GM23338 (cell line): ENCODE measurements at regions not wholly inside any gene's neighbourhood (a gene's known extent, or its start where the extent isn't known, plus 50 kb on each side); places are given as distances from the start of the nearest gene placed in this dataset.

Source experiments
- ATAC-seq: fragments of 200-7000 bp; cut with Tn5 transposase; 3 replicates; pipeline ENCODE4 v1.9.1; 2020
- DNase-seq: peaks from one replicate; pipeline ENCODE4 v3.0.0-alpha.2; 2015; ENCODE audit warnings: low spot score
- H2AFZ ChIP-seq: fragments of 200-600 bp; sonication (generic); 2 replicates; pipeline ENCODE4 v1.8.0; 2016; ENCODE audit warnings: antibody characterized with exemption, mild to moderate bottlenecking, moderate library complexity
- H3F3A ChIP-seq: fragments of 200-600 bp; sonication (generic); replicated peaks from 2 replicates; pipeline ENCODE4 v1.8.0; 2017; ENCODE audit warnings: antibody characterized with exemption, mixed run types, low read depth
- H3K27ac ChIP-seq: fragments of 200-600 bp; sonication (generic); 2 replicates; pipeline ENCODE4 v1.6.1; 2016; ENCODE audit warnings: low read depth
- H3K27me3 ChIP-seq: fragments of 200-600 bp; sonication (generic); 2 replicates; pipeline ENCODE4 v1.8.0; 2016; ENCODE audit warnings: mild to moderate bottlenecking, mixed run types, moderate library complexity; ENCODE audit not compliant: insufficient read depth
- H3K36me3 ChIP-seq: fragments of 200-600 bp; sonication (generic); 2 replicates; pipeline ENCODE4 v1.8.0; 2016; ENCODE audit warnings: mild to moderate bottlenecking; ENCODE audit not compliant: insufficient read depth
- H3K4me1 ChIP-seq: fragments of 200-600 bp; sonication (generic); 2 replicates; pipeline ENCODE4 v1.8.0; 2016; ENCODE audit warnings: mild to moderate bottlenecking, moderate library complexity; ENCODE audit not compliant: insufficient read depth
- H3K4me2 ChIP-seq: fragments of 200-600 bp; sonication (generic); 2 replicates; pipeline ENCODE4 v1.7.1; 2017; ENCODE audit warnings: mixed run types
- H3K4me3 ChIP-seq: fragments of 200-600 bp; sonication (generic); 2 replicates; pipeline ENCODE4 v1.6.1; 2016; ENCODE audit warnings: mixed run types
- H3K79me2 ChIP-seq: fragments of 200-600 bp; sonication (generic); replicated peaks from 2 replicates; pipeline ENCODE4 v1.8.0; 2017; ENCODE audit warnings: mild to moderate bottlenecking; ENCODE audit not compliant: insufficient read depth
- H3K9me2 ChIP-seq: fragments of 200-600 bp; sonication (generic); 2 replicates; pipeline ENCODE4 v1.8.0; 2017; ENCODE audit not compliant: insufficient read depth
- H4K20me1 ChIP-seq: fragments of 200-600 bp; sonication (generic); replicated peaks from 2 replicates; pipeline ENCODE4 v1.8.0; 2017; ENCODE audit warnings: mild to moderate bottlenecking; ENCODE audit not compliant: insufficient read depth
- H3K27ac Mint-ChIP-seq: 2 replicates; pipeline ENCODE4 v1.8.0; 2020; ENCODE audit warnings: inconsistent platforms, mild to moderate bottlenecking, moderate library complexity, mixed read lengths
- H3K27me3 Mint-ChIP-seq: 3 replicates; pipeline ENCODE4 v1.8.0; 2022; ENCODE audit warnings: low read depth, mild to moderate bottlenecking, moderate library complexity, mixed read lengths, inconsistent platforms; ENCODE audit not compliant: insufficient read depth, poor library complexity
- H3K36me3 Mint-ChIP-seq: 3 replicates; pipeline ENCODE4 v1.8.0; 2021; ENCODE audit warnings: low read depth, mild to moderate bottlenecking, inconsistent platforms, moderate library complexity, mixed read lengths
- H3K4me1 Mint-ChIP-seq: 3 replicates; pipeline ENCODE4 v1.8.0; 2020; ENCODE audit warnings: mild to moderate bottlenecking, inconsistent platforms, mixed read lengths
- H3K4me3 Mint-ChIP-seq: 3 replicates; pipeline ENCODE4 v1.8.0; 2021; ENCODE audit warnings: moderate library complexity, mild to moderate bottlenecking, inconsistent platforms, mixed read lengths
- H3K9me3 Mint-ChIP-seq: 3 replicates; pipeline ENCODE4 v1.8.0; 2020; ENCODE audit warnings: moderate library complexity, mild to moderate bottlenecking, inconsistent platforms, mixed read lengths
- CREB1 ChIP-seq: fragments of 250-450 bp; sonication (Bioruptor Pico); IDR thresholded peaks from 2 replicates; pipeline ENCODE4 v1.5.0; 2020; ENCODE audit warnings: low read depth, mild to moderate bottlenecking, moderate library complexity
- ETS1 ChIP-seq: IDR thresholded peaks from 2 replicates; pipeline ENCODE4 v1.6.1; 2016; ENCODE audit warnings: antibody characterized with exemption
- EZH2phosphoT487 ChIP-seq: fragments of 200-600 bp; sonication (generic); IDR thresholded peaks from one replicate; pipeline ENCODE4 v1.8.1; 2018; ENCODE audit warnings: antibody characterized with exemption; ENCODE audit not compliant: unreplicated experiment
- JUNB ChIP-seq: IDR thresholded peaks from one replicate; pipeline ENCODE4 v1.6.1; 2016; ENCODE audit warnings: antibody characterized with exemption; ENCODE audit not compliant: unreplicated experiment
- NANOG ChIP-seq: IDR thresholded peaks from 2 replicates; pipeline ENCODE4 v1.6.1; 2016; ENCODE audit warnings: antibody characterized with exemption, borderline replicate concordance
- REST ChIP-seq: IDR thresholded peaks from one replicate; pipeline ENCODE4 v1.6.1; 2018; ENCODE audit warnings: antibody characterized with exemption; ENCODE audit not compliant: unreplicated experiment
- STAT1 ChIP-seq: IDR thresholded peaks from one replicate; pipeline ENCODE4 v1.6.1; 2016; ENCODE audit warnings: antibody characterized with exemption; ENCODE audit not compliant: unreplicated experiment
- ZNF114 ChIP-seq: fragments of 250-450 bp; sonication (Bioruptor Pico); IDR thresholded peaks from 2 replicates; pipeline ENCODE4 v1.5.0; 2020; ENCODE audit warnings: mild to moderate bottlenecking, moderate library complexity
- ZNF331 ChIP-seq: fragments of 250-450 bp; sonication (Bioruptor Pico); IDR thresholded peaks from 2 replicates; pipeline ENCODE4 v1.5.0; 2020; ENCODE audit warnings: low read depth, mild to moderate bottlenecking, moderate library complexity
- ZNF462 ChIP-seq: fragments of 250-450 bp; sonication (Bioruptor Pico); IDR thresholded peaks from 2 replicates; pipeline ENCODE4 v1.5.0; 2020; ENCODE audit warnings: mild to moderate bottlenecking, moderate library complexity

GRCh38 chr13:47719164-47719563 lies 281.9 kb downstream of the SUCLA2 start:
- H2AFZ ChIP-seq, result no peak overlapping the region
- ATAC-seq (no peak), DNase-seq (no peak)
- H3K4me3 Mint-ChIP-seq, result no peak overlapping the region
- H3K4me3 ChIP-seq, result no peak overlapping the region
- H3K27me3 Mint-ChIP-seq, result no peaks in the 10 kb centered on the region
- no peaks in the 10 kb centered on the region; the same call in 2 of the 3 replicates for H3K36me3 Mint-ChIP-seq
- no peaks in the 10 kb centered on the region for H4K20me1 ChIP-seq
- no peaks in the 10 kb centered on the region for H3K9me2 ChIP-seq
- H3K79me2 ChIP-seq, result no peaks in the 10 kb centered on the region
- TF ChIP-seq NANOG (no peak), CREB1 (no peak), REST (no peak), STAT1 (no peak), ETS1 (no peak), ZNF331 (CRISPR knock-in tag) (no peak), JUNB (no peak)
- no peak overlapping the region for H3K27ac ChIP-seq
- H3K36me3 ChIP-seq, result no peaks in the 10 kb centered on the region
- no peaks in the 10 kb centered on the region for H3K4me1 ChIP-seq
- no peak overlapping the region for H3K27ac Mint-ChIP-seq
- no peak overlapping the region for H3K4me2 ChIP-seq
- no peaks in the 10 kb centered on the region for H3K4me1 Mint-ChIP-seq
- H3K9me3 Mint-ChIP-seq, result no peaks in the 10 kb centered on the region; the same call in 2 of the 3 replicates
- H3F3A ChIP-seq, result no peaks in the 10 kb centered on the region
- no peaks in the 10 kb centered on the region for H3K27me3 ChIP-seq

- ATAC-seq (no peak), DNase-seq (no peak)
- Mint-ChIP-seq H3K4me1 (no peaks in the 10 kb centered on the region), H3K36me3 (peaks cover 2% of the 10 kb centered on the region), H3K9me3 (peaks cover 6% of the 10 kb centered on the region), H3K27me3 (peaks cover under 1% of the 10 kb centered on the region), H3K4me3 (no peak overlapping the region), H3K27ac (no peak overlapping the region)
- Histone ChIP-seq H3K4me3 (no peak overlapping the region), H3K79me2 (no peaks in the 10 kb centered on the region), H4K20me1 (no peaks in the 10 kb centered on the region), H3K27ac (no peak overlapping the region), H3K9me2 (no peaks in the 10 kb centered on the region), H3K27me3 (no peaks in the 10 kb centered on the region), H2AFZ (no peak overlapping the region), H3K4me2 (no peak overlapping the region), H3K36me3 (no peaks in the 10 kb centered on the region), H3K4me1 (no peaks in the 10 kb centered on the region), H3F3A (no peaks in the 10 kb centered on the region)
- TF ChIP-seq EZH2phosphoT487 (no peak), ZNF114 (CRISPR knock-in tag) (no peak), ETS1 (no peak), ZNF462 (no peak), JUNB (no peak)
Measured at GRCh38 chr13:47718556-47718955, 282.5 kb downstream of the SUCLA2 start.
